GM12878 (cell line): ENCODE measurements at regions not wholly inside any gene's neighbourhood (a gene's known extent, or its start where the extent isn't known, plus 50 kb on each side); places are given as distances from the start of the nearest gene placed in this dataset.

Source experiments
- ATF7 ChIP-seq: fragments of 450-650 bp; IDR thresholded peaks from 2 replicates; pipeline ENCODE4 v1.6.1; 2016; ENCODE audit warnings: low read depth, mild to moderate bottlenecking
- CREM ChIP-seq: IDR thresholded peaks from 2 replicates; pipeline ENCODE4 v1.6.1; 2014; ENCODE audit warnings: antibody characterized with exemption, low read depth
- FOXM1 ChIP-seq: IDR thresholded peaks from 2 replicates; pipeline ENCODE4 v1.6.1; 2012; ENCODE audit warnings: low read depth, mild to moderate bottlenecking, inconsistent platforms, low read length, moderate library complexity
- HDAC6 ChIP-seq: fragments of 200-600 bp; sonication (generic); IDR thresholded peaks from one replicate; pipeline ENCODE4 v1.8.0; 2017; ENCODE audit warnings: antibody characterized with exemption; ENCODE audit not compliant: unreplicated experiment
- HSF1 ChIP-seq: fragments of 150-350 bp; IDR thresholded peaks from 2 replicates; pipeline ENCODE4 v1.6.1; 2014; ENCODE audit warnings: mild to moderate bottlenecking, low read depth, low read length
- IKZF1 ChIP-seq: fragments of 450-650 bp; conservative IDR thresholded peaks from 2 replicates; pipeline ENCODE4 v1.6.1; 2017; ENCODE audit warnings: antibody characterized with exemption, mild to moderate bottlenecking
- IRF4 ChIP-seq: IDR thresholded peaks from 2 replicates; pipeline ENCODE4 v1.6.1; 2011; ENCODE audit warnings: low read depth, low read length
- MEF2B ChIP-seq: fragments of 450-650 bp; IDR thresholded peaks from 2 replicates; pipeline ENCODE4 v1.6.1; 2018; ENCODE audit warnings: mild to moderate bottlenecking, moderate library complexity; ENCODE audit not compliant: partially characterized antibody, poor library complexity, severe bottlenecking
- MYB ChIP-seq: fragments of 150-350 bp; IDR thresholded peaks from 2 replicates; pipeline ENCODE4 v1.6.1; 2014; ENCODE audit warnings: mild to moderate bottlenecking, low read depth, low read length, borderline replicate concordance
- MYC ChIP-seq: IDR thresholded peaks from 2 replicates; pipeline ENCODE4 v1.6.1; 2011; ENCODE audit warnings: mild to moderate bottlenecking, low read length, moderate library complexity, inconsistent platforms; ENCODE audit not compliant: insufficient read depth, insufficient replicate concordance, insufficient read length, severe bottlenecking
- PKNOX1 ChIP-seq: fragments of 450-650 bp; IDR thresholded peaks from 2 replicates; pipeline ENCODE4 v1.6.1; 2016; ENCODE audit warnings: mild to moderate bottlenecking
- PML ChIP-seq: IDR thresholded peaks from 2 replicates; pipeline ENCODE4 v1.6.1; 2012; ENCODE audit warnings: low read length, inconsistent platforms
- RBBP5 ChIP-seq: fragments of 200-600 bp; sonication (generic); conservative IDR thresholded peaks from 2 replicates; pipeline ENCODE4 v1.6.1; 2016
- SIX5 ChIP-seq: IDR thresholded peaks from 2 replicates; pipeline ENCODE4 v1.6.1; 2011; ENCODE audit warnings: mild to moderate bottlenecking, low read depth, low read length, moderate library complexity; ENCODE audit not compliant: severe bottlenecking
- SMARCA5 ChIP-seq: fragments of 450-650 bp; IDR thresholded peaks from 2 replicates; pipeline ENCODE4 v1.6.1; 2017; ENCODE audit warnings: mild to moderate bottlenecking
- SMC3 ChIP-seq: IDR thresholded peaks from 2 replicates; pipeline ENCODE4 v1.6.1; 2011; ENCODE audit warnings: low read length, improper control_type of control experiment, borderline replicate concordance
- SPI1 ChIP-seq: IDR thresholded peaks from 2 replicates; pipeline ENCODE4 v1.6.1; 2011; ENCODE audit warnings: low read depth, mild to moderate bottlenecking, low read length, moderate library complexity, borderline replicate concordance; ENCODE audit not compliant: insufficient read depth
- STAT3 ChIP-seq: IDR thresholded peaks from 2 replicates; pipeline ENCODE4 v1.6.1; 2011; ENCODE audit warnings: low read depth, low read length, improper control_type of control experiment
- TBL1XR1 ChIP-seq: IDR thresholded peaks from 2 replicates; pipeline ENCODE4 v1.6.1; 2012; ENCODE audit warnings: low read depth, low read length, improper control_type of control experiment
- TCF3 ChIP-seq: IDR thresholded peaks from 2 replicates; pipeline ENCODE4 v1.6.1; 2012; ENCODE audit warnings: low read depth, mild to moderate bottlenecking, low read length, borderline replicate concordance; ENCODE audit not compliant: insufficient read depth
- ZBTB40 ChIP-seq: fragments of 450-650 bp; IDR thresholded peaks from 2 replicates; pipeline ENCODE4 v1.6.1; 2016; ENCODE audit warnings: mild to moderate bottlenecking, moderate library complexity, borderline replicate concordance
- ZNF274 ChIP-seq: IDR thresholded peaks from one replicate; pipeline ENCODE4 v1.8.0; 2011; ENCODE audit not compliant: insufficient read length, insufficient read depth
- TF ChIP-seq, protein P1 (sequence below): fragments of 450-650 bp; IDR thresholded peaks from 2 replicates; pipeline ENCODE4 v1.6.1; 2017; ENCODE audit warnings: mild to moderate bottlenecking, low read depth, inconsistent platforms; ENCODE audit not compliant: poor library complexity, severe bottlenecking

DNA sequence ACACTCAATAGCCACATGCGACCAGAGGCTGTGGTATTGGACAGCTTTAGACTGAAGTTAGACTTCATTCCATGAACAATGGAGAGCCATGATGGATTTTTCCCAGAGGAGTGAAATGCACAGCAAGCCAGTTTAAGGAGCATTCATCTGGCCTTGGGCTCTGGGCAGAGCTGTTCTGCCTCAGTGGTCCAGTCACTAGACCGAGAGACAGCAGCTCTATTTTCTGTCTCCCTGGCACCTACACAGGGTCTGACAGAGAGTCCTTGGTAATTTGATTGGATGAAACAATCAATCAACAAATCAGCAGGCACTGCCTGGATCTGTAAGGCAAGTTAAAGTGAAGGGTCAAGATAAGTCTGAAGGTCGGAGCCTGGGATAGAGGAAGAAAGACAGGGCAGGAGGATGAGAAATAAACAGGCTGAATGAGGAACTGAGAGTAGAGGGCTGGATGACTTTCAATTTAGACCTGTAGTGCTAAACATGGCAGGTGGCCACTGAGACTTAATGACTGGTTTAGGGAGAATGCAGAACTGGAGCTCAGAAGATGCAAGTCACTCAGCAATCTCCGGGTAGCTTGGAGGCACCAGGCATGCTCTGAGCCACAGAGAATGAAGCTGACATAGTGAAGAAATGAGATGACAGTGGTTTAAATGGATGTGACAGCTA, 98.5 kb upstream of the SLC25A36 start (continued):
- TF ChIP-seq HSF1 (no peak), TCF3 (peak; percentile 60; the same call in 1 of the 2 replicates), SMC3 (no peak), ATF7 (no peak), HDAC6 (no peak), ZNF274 (no peak), IRF4 (peak; percentile 95), CREM (peak; percentile 49; the same call in 1 of the 2 replicates), TBL1XR1 (no peak), SMARCA5 (no peak), STAT3 (no peak), PKNOX1 (peak; percentile 79), MYB (no peak), ZBTB40 (no peak), RBBP5 (no peak), SPI1 (peak; percentile 98), IKZF1 (peak; percentile 93), MYC (no peak), PML (no peak), MEF2B (peak; percentile 55), SIX5 (no peak), FOXM1 (no peak)
- TF ChIP-seq, protein P1, sequence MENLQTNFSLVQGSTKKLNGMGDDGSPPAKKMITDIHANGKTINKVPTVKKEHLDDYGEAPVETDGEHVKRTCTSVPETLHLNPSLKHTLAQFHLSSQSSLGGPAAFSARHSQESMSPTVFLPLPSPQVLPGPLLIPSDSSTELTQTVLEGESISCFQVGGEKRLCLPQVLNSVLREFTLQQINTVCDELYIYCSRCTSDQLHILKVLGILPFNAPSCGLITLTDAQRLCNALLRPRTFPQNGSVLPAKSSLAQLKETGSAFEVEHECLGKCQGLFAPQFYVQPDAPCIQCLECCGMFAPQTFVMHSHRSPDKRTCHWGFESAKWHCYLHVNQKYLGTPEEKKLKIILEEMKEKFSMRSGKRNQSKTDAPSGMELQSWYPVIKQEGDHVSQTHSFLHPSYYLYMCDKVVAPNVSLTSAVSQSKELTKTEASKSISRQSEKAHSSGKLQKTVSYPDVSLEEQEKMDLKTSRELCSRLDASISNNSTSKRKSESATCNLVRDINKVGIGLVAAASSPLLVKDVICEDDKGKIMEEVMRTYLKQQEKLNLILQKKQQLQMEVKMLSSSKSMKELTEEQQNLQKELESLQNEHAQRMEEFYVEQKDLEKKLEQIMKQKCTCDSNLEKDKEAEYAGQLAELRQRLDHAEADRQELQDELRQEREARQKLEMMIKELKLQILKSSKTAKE, result no peak
